Caco-2 (cell line): ENCODE measurements at regions not wholly inside any gene's neighbourhood (a gene's known extent, or its start where the extent isn't known, plus 50 kb on each side); places are given as distances from the start of the nearest gene placed in this dataset.

Experiments used
- BruUV-seq: library from RNA; stranded (reverse); fragments of 400-500 nt; replicated peaks from 2 replicates; lab custom pipeline; 2021; lab: Mats Ljungman, UMichigan
- CTCF ChIA-PET: fragments of 300-600 bp; sonication (Branson Sonifier 250); formaldehyde crosslinking; loops from one replicate; lab custom pipeline; 2022; ENCODE audit warnings: antibody characterized with exemption; lab: Charles Lee
- POLR2A ChIA-PET: fragments of 300-600 bp; sonication (Branson Sonifier 250); formaldehyde crosslinking; loops from one replicate; lab custom pipeline; 2022; ENCODE audit warnings: antibody characterized with exemption; lab: Charles Lee
- DNase-seq, 2 experiments: peaks; one replicate each; pipeline versions ENCODE4 v3.0.0 to v3.0.0-alpha.2; 2020 to 2022
- H3K27me3 ChIP-seq: replicated peaks from 2 replicates; pipeline ENCODE4 v1.6.0; 2011; ENCODE audit warnings: low read length; ENCODE audit not compliant: control insufficient read depth, insufficient read depth
- H3K36me3 ChIP-seq: 2 replicates; pipeline ENCODE4 v1.5.1; 2011; ENCODE audit warnings: low read length; ENCODE audit not compliant: control insufficient read depth, insufficient read depth
- H3K4me1 ChIP-seq: fragments of 250-450 bp; sonication (Bioruptor Pico); 2 replicates; pipeline ENCODE4 v1.5.1; 2020; ENCODE audit warnings: mild to moderate bottlenecking
- H3K4me3 ChIP-seq: 2 replicates; pipeline ENCODE4 v1.5.1; 2011; ENCODE audit warnings: low read depth, mild to moderate bottlenecking, control low read depth, low read length
- H3K9me3 ChIP-seq: fragments of 250-450 bp; sonication (Bioruptor Pico); 2 replicates; pipeline ENCODE4 v1.5.1; 2020; ENCODE audit warnings: mild to moderate bottlenecking, moderate library complexity
- H3K27ac Mint-ChIP-seq: one replicate; pipeline ENCODE4 v1.8.0; 2022; ENCODE audit warnings: mixed read lengths; ENCODE audit not compliant: unreplicated experiment
- H3K27me3 Mint-ChIP-seq: one replicate; pipeline ENCODE4 v1.8.0; 2022; ENCODE audit warnings: mixed read lengths; ENCODE audit not compliant: insufficient read depth, unreplicated experiment
- H3K36me3 Mint-ChIP-seq: one replicate; pipeline ENCODE4 v1.8.0; 2022; ENCODE audit warnings: mild to moderate bottlenecking, mixed read lengths; ENCODE audit not compliant: insufficient read depth, unreplicated experiment
- H3K4me1 Mint-ChIP-seq: one replicate; pipeline ENCODE4 v1.8.0; 2022; ENCODE audit warnings: low read depth, mixed read lengths; ENCODE audit not compliant: unreplicated experiment
- H3K4me3 Mint-ChIP-seq: one replicate; pipeline ENCODE4 v1.8.0; 2022; ENCODE audit warnings: mild to moderate bottlenecking, moderate library complexity, mixed read lengths; ENCODE audit not compliant: unreplicated experiment
- H3K9me3 Mint-ChIP-seq: one replicate; pipeline ENCODE4 v1.8.0; 2022; ENCODE audit warnings: mixed read lengths; ENCODE audit not compliant: unreplicated experiment
- CTCF ChIP-seq, 2 experiments: fragments of 200-600 bp in 1 of 2; IDR thresholded peaks; 1 replicate in 1 of 2; 2 replicates in 1 of 2; pipeline versions ENCODE4 v1.5.1 to v1.8.0; 2011 to 2022; ENCODE audit warnings: antibody characterized with exemption in 1 of 2, control low read depth in 1 of 2, inconsistent platforms in 1 of 2, low read depth in 1 of 2, low read length in 1 of 2, mild to moderate bottlenecking in 1 of 2, moderate library complexity in 1 of 2; ENCODE audit not compliant: insufficient read depth in 1 of 2, severe bottlenecking in 1 of 2, unreplicated experiment in 1 of 2
- intact Hi-C: fragments of 100-400 bp; cut with micrococcal nuclease; formaldehyde crosslinking; loops from one replicate; pipeline ENCODE4 v1.10.0; 2022; ENCODE audit not compliant: unreplicated experiment

GRCh38 chr2:211170843-211171242, 614.4 kb downstream of the CPS1 start:
- POLR2A ChIA-PET, result no interaction called here
- TF ChIP-seq CTCF (IDR thresholded peaks at IDR 0.05; ENCODE audit: insufficient read depth in 1 of 2, low read depth in 1 of 2, low read length in 1 of 2, severe bottlenecking in 1 of 2, unreplicated experiment in 1 of 2), result no peak

GRCh38 chr2:211174021-211174420, 617.6 kb downstream of the CPS1 start:
- H3K36me3 ChIP-seq, result no peaks in the 10 kb centered on the region
- no peak for TF ChIP-seq CTCF (IDR thresholded peaks at IDR 0.05; ENCODE audit: insufficient read depth in 1 of 2, low read depth in 1 of 2, low read length in 1 of 2, severe bottlenecking in 1 of 2, unreplicated experiment in 1 of 2)
- H3K4me1 ChIP-seq, result no peaks in the 10 kb centered on the region
- ChIA-PET POLR2A (no interaction called here), CTCF (no interaction called here)
- Mint-ChIP-seq H3K36me3 (no peaks in the 10 kb centered on the region), H3K27ac (no peak overlapping the region), H3K4me1 (no peaks in the 10 kb centered on the region), H3K27me3 (peaks cover 12% of the 10 kb centered on the region), H3K4me3 (no peak overlapping the region), H3K9me3 (no peaks in the 10 kb centered on the region)
- intact Hi-C loops, result no loop called here
- H3K4me3 ChIP-seq, result no peak overlapping the region
- BruUV-seq, result no TSS peak
- H3K9me3 ChIP-seq, result no peaks in the 10 kb centered on the region
- no peak for DNase-seq
- no peaks in the 10 kb centered on the region for H3K27me3 ChIP-seq

More at GRCh38 chr2:211170843-211171242, 614.4 kb downstream of the CPS1 start:
- DNase-seq, result no peak
- Mint-ChIP-seq H3K9me3 (no peaks in the 10 kb centered on the region), H3K27ac (no peak overlapping the region), H3K4me3 (no peak overlapping the region), H3K27me3 (peaks cover 12% of the 10 kb centered on the region), H3K4me1 (no peaks in the 10 kb centered on the region), H3K36me3 (no peaks in the 10 kb centered on the region)
- no peaks in the 10 kb centered on the region for H3K9me3 ChIP-seq
- BruUV-seq, result no TSS peak
- H3K4me1 ChIP-seq, result no peaks in the 10 kb centered on the region
- intact Hi-C loops, result no loop called here
- CTCF ChIA-PET, result no interaction called here
- no peaks in the 10 kb centered on the region for H3K36me3 ChIP-seq
- H3K27me3 ChIP-seq, result no peaks in the 10 kb centered on the region
- no peak overlapping the region for H3K4me3 ChIP-seq

GRCh38 chr2:211174631-211175030, 618.2 kb downstream of the CPS1 start:
- no peaks in the 10 kb centered on the region for H3K9me3 ChIP-seq
- no peak overlapping the region for H3K4me3 Mint-ChIP-seq
- no peaks in the 10 kb centered on the region for H3K36me3 ChIP-seq
- intact Hi-C loops, result no loop called here
- peaks cover 12% of the 10 kb centered on the region for H3K27me3 Mint-ChIP-seq
- no peak overlapping the region for H3K4me3 ChIP-seq
- POLR2A ChIA-PET, result no interaction called here
- BruUV-seq, result no TSS peak
- no peak for TF ChIP-seq CTCF (IDR thresholded peaks at IDR 0.05; ENCODE audit: insufficient read depth in 1 of 2, low read depth in 1 of 2, low read length in 1 of 2, severe bottlenecking in 1 of 2, unreplicated experiment in 1 of 2)
- no peaks in the 10 kb centered on the region for H3K9me3 Mint-ChIP-seq
- no peaks in the 10 kb centered on the region for H3K27me3 ChIP-seq
- CTCF ChIA-PET, result no interaction called here
- no peaks in the 10 kb centered on the region for H3K4me1 Mint-ChIP-seq
- DNase-seq, result no peak
- no peaks in the 10 kb centered on the region for H3K4me1 ChIP-seq
- no peaks in the 10 kb centered on the region for H3K36me3 Mint-ChIP-seq
- H3K27ac Mint-ChIP-seq, result no peak overlapping the region
